ENCODE measurements at regions not wholly inside any gene's neighbourhood (a gene's known extent, or its start where the extent isn't known, plus 50 kb on each side); places are given as distances from the start of the nearest gene placed in this dataset.
"Not testable (repeated sequence)": the region's sequence is repeated elsewhere in the genome, so short reads cannot be mapped to it uniquely, and the experiment has no call there.

- DNase-seq = no peak
These were observed 273.3 kb downstream of the NSUN3 start for GRCh38 chr3:94336046-94336753.

GRCh38 chr3:94345101-94345500 lies 282.2 kb downstream of the NSUN3 start:
- DNase-seq = no peak

GRCh38 chr3:94349310-94349878 lies 286.5 kb downstream of the NSUN3 start:
- no peak for DNase-seq

DNA sequence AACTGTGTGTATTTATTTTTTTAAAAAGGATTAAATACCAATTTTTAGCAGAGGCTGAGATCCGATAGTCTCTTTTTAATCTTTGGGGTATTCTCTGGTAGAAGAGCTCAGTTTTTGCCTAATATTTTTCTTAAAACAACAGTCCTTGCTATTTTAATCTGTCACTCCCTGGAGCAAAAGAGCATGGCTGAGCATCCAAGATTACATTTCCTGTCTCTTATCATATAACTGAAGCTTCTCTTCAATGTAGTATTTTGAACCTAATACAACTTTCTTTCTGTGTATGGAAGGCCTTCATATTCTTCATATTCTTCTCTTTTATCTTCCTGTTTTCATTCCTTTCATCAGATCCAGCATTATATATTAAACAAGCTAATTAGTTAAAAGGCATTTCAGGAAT lies 293.7 kb downstream of the NSUN3 start:
- no peak for DNase-seq

GRCh38 chr3:94359996-94360395 lies 297.1 kb downstream of the NSUN3 start:
- DNase-seq = no peak

- DNase-seq = no peak
These were observed 298.1 kb downstream of the NSUN3 start for GRCh38 chr3:94360987-94361386.

GRCh38 chr3:94362393-94362792 lies 299.5 kb downstream of the NSUN3 start:
- no peak for DNase-seq

GRCh38 chr3:94365006-94365405 lies 302.1 kb downstream of the NSUN3 start:
- DNase-seq = no peak

DNA sequence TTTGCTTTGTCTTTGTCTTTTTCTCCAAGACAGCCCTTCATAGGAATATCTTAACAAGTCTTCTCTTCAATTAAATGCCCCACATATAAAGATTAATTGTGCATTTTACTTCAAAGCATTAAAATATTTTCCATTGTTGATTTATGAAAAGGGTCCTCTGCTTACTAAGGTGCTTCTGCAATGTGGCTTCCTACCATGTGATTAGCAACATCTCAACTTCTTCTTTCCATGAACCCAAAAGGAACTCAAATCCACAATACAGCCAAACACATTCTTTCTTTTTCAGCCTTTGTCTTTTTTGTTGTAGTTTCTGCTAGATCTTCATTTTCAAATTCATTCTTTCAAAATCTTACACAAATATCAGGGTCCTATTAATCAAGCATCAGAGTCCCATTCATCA lies 309.2 kb downstream of the NSUN3 start:
- DNase-seq = no peak

GRCh38 chr3:94373456-94373855 lies 310.6 kb downstream of the NSUN3 start:
- DNase-seq = no peak

DNA sequence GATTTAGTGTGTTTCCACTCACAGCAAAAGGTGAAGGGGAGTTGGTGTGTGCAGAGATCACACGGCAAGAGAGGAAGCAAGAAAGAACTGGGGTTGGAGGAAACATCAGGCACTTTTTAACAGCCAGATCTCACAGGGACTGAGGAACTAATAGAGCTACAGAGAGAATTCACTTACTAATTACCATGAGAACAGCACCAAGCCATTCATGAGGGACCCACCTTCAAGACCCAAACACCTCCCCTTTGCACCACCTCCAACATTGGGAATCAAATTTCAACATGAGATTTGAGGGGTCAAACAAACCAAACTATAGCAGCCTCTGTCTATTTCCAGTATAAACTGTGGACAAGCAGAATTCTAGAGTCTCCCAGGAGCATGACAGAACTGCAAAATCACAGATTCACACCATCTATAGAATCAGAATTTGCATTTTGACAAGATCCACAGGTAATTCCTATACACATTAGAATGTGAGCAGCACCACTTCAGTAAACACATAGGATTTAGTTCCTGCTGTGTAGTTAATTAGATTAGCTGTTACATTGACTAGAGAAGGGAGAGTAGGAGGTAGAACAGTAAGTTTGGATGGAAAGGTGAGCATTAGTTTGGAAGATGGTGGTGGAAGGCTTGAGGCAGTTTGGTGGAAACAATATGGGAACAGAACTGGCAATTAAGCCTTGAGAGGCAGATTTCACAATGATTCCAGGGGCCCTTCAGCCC lies 311.7 kb downstream of the NSUN3 start:
- DNase-seq = no peak

DNA sequence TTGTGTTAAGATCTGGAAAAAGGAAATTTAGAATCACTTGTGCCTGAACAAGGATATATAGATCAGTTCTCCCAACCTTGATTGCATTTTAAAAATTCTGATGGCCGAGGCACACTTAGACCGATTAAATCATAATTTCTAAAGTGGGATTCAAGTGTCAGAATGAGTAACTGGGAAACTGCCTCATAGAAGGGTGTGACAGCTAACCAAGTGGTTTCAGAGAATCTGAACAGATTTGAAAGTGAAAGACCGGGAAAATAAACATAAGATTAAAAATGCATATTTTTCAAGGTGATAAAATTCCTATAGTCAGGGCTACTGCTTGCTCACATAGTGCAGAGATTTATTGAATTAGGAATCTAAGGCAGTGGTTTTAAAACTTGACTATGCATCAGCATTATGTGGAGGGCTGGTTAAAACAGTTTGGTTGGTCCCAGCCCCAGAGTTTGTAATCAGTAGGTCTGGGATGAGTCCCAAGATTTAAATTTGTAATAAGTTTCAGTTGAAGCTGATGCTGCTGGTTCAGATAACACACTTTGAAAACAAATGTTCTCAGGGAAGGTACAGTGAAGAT lies 314.3 kb downstream of the NSUN3 start:
- not testable (repeated sequence) for DNase-seq

GRCh38 chr3:94377863-94378262 lies 315.0 kb downstream of the NSUN3 start:
- not testable (repeated sequence) for DNase-seq

- no peak for DNase-seq
These were observed 315.5 kb downstream of the NSUN3 start for GRCh38 chr3:94378322-94378721.

DNA sequence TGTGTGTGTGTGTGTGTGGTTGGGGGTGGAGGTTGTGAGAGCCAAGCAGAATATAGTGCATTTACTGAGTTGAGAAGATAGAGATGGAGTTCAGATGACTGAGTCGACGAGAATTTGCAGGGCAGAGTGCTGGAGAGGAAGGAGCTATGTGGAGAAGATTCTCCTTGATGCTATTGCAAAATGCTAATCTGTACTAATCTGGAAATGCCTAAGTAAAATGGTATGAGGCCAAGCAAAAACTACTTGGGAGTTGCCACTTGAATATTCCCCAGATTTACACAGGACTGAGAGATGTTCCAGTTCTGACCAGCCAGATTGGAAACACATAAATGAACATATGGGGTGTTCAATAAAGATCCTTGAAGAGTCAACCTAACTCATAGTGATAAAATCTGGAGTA lies 316.4 kb downstream of the NSUN3 start:
- no peak for DNase-seq

GRCh38 chr3:94394885-94395284 lies 332.0 kb downstream of the NSUN3 start:
- no peak for DNase-seq

GRCh38 chr3:94395851-94396250 lies 333.0 kb downstream of the NSUN3 start:
- DNase-seq = no peak

DNA sequence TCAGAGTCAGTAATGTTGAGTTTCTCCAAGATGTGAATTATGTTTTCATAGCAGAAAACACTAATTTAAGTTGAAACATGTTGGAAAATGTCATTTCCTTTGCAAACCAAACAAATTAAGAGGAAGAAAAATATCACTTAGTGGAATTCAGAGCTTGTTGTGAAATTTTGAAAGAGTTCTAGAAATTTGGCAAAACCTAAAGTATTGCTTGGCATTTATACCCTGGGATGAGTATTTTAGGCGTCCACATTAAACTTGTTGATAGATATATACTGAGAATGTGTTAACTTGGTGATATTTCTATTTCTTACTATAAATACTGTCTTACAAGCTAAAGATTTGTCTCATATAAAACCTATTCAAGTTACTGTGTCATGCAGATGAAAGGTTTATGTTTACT lies 335.2 kb downstream of the NSUN3 start:
- no peak for DNase-seq

- no peak for DNase-seq
These were observed 338.6 kb downstream of the NSUN3 start for GRCh38 chr3:94401466-94401865.

DNA sequence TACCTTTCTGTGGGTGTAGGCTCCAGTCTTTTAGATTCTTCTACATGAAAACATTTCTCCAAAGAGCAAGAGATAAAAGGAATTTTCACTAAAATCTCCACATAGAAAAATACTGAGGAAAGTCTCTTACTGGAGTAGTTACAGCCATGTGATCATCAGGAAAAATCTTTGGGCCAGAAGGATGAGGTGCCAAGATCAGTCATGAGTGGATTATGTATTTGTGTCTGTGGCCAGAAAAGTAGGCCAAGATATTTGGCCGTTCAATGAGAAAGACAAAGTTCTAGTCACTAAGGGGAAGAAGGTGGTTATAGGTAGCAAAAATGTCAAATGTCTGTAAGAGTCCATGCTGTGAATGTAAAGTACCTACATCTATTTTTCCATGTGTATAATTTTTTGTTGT lies 339.3 kb downstream of the NSUN3 start:
- no peak for DNase-seq

GRCh38 chr3:94405258-94406035 lies 342.6 kb downstream of the NSUN3 start:
- no peak for DNase-seq

DNA sequence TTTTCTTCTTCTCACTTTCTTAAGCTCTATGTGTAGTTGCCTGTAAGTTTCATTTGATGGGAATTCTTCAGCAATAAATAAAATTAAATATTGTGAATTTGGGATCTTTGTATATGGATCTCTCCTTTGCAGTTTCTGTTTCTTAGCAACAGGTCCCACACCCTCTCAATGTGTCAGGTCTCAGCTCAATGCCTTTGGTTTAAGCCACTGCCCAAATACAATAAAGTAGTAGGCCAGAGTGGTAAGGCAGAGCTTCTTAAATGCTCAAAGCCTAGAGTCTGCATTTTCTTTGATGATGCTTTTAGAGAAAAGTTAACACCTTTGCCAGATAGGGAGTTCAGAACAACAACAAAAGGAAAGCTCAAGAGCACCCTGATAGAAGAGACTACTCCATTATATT lies 343.7 kb downstream of the NSUN3 start:
- no peak for DNase-seq

GRCh38 chr3:94412936-94413335 lies 350.1 kb downstream of the NSUN3 start:
- not testable (repeated sequence) for DNase-seq

Measured in activated CD8-positive, alpha-beta memory T cell treated with anti-CD3 and anti-CD28 coated beads, Interleukin-2, amount 50 U/mL, for 48 hours (primary cell).